ENCODE measurements at regions not wholly inside any gene's neighbourhood (a gene's known extent, or its start where the extent isn't known, plus 50 kb on each side); places are given as distances from the start of the nearest gene placed in this dataset.

- Mint-ChIP-seq H3K9me3 (ENCODE audit: insufficient read depth) (no peaks in the 10 kb centered on the region), H3K4me3 (no peak overlapping the region), H3K4me1 (no peaks in the 10 kb centered on the region), H3K27ac (no peak overlapping the region), H3K27me3 (no peaks in the 10 kb centered on the region)
- ChIA-PET POLR2A (no interaction called here), CTCF (no interaction called here)
- H3K9me3 ChIP-seq (ENCODE audit: control extremely low read depth in 1 of 3, control insufficient read depth in 2 of 3, insufficient read depth in 1 of 3, low read length in 2 of 3), result peaks cover 0 to 4% (median 0%) of the 10 kb centered on the region in 3 donors
- no peaks in the 10 kb centered on the region for H4K20me1 ChIP-seq (ENCODE audit: control insufficient read depth, insufficient read depth, low read length, poor library complexity, severe bottlenecking)
- H3K79me2 ChIP-seq (ENCODE audit: control insufficient read depth, insufficient read depth, low read length), result no peaks in the 10 kb centered on the region
- no peaks in the 10 kb centered on the region for H3K27me3 ChIP-seq (replicated peaks in 1 of 4; ENCODE audit: control extremely low read depth in 1 of 4, control insufficient read depth in 3 of 4, insufficient read depth in 4 of 4, low read length in 3 of 4)
- no peak for TF ChIP-seq EZH2 (IDR thresholded peaks at IDR 0.05; ENCODE audit: borderline replicate concordance, insufficient read depth, low read depth, low read length, poor library complexity, severe bottlenecking)
- TF ChIP-seq, protein P1, sequence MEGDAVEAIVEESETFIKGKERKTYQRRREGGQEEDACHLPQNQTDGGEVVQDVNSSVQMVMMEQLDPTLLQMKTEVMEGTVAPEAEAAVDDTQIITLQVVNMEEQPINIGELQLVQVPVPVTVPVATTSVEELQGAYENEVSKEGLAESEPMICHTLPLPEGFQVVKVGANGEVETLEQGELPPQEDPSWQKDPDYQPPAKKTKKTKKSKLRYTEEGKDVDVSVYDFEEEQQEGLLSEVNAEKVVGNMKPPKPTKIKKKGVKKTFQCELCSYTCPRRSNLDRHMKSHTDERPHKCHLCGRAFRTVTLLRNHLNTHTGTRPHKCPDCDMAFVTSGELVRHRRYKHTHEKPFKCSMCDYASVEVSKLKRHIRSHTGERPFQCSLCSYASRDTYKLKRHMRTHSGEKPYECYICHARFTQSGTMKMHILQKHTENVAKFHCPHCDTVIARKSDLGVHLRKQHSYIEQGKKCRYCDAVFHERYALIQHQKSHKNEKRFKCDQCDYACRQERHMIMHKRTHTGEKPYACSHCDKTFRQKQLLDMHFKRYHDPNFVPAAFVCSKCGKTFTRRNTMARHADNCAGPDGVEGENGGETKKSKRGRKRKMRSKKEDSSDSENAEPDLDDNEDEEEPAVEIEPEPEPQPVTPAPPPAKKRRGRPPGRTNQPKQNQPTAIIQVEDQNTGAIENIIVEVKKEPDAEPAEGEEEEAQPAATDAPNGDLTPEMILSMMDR (IDR thresholded peaks at IDR 0.05), result no peak
- no peak overlapping the region for H3K4me2 ChIP-seq (replicated peaks; ENCODE audit: low read depth, low read length, poor library complexity, severe bottlenecking)
- no peak overlapping the region for H3K27ac ChIP-seq (ENCODE audit: low read length in 2 of 2)
- intact Hi-C loops (cut with micrococcal nuclease), result no loop called here
- no peak overlapping the region for H3K9ac ChIP-seq (ENCODE audit: low read length)
- no peak overlapping the region for H2AFZ ChIP-seq (ENCODE audit: insufficient read depth, low read depth, low read length, poor library complexity, severe bottlenecking)
- DNase-seq (no peak), ATAC-seq (ENCODE audit: low read depth) (no peak)
- 86% methylated on average over 18 of the region's 19 CpGs for WGBS (ENCODE audit: insufficient coverage)
- no peaks in the 10 kb centered on the region for H3K4me1 ChIP-seq (ENCODE audit: control insufficient read depth in 2 of 2, insufficient read depth in 2 of 2, low read length in 2 of 2)
- H3K36me3 ChIP-seq (replicated peaks in 1 of 2; ENCODE audit: control extremely low read depth in 1 of 2, control insufficient read depth in 1 of 2, extremely low read depth in 1 of 2, insufficient read depth in 2 of 2, low read length in 1 of 2), result no peaks in the 10 kb centered on the region
- no peak overlapping the region for H3K4me3 ChIP-seq (ENCODE audit: control extremely low read depth in 1 of 5, extremely low read depth in 1 of 5, insufficient read depth in 1 of 5, low read depth in 2 of 5, low read length in 4 of 5)
These were observed 76.1 kb downstream of the YTHDF1 start for GRCh38 chr20:63139837-63140236.

DNA sequence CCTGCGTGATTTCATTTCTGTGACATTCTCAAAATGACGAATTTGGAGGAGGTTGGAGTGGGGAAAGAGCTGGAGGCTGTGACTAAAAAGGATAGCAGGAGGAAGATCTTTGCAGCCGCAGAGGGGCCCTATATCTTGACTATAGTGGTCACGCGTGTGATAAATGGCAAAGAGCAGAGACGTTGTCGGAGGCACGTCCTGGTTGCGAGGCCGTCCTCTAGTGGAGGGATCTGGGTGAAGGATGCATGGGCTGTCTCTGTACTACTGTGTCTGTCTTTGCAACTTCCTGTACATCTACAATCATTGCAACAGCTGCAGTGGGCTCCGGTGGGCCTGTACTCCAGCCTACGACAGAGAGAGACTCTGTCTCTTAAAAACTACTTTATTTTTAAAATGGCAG is 76.6 kb downstream of the YTHDF1 start:
- no peaks in the 10 kb centered on the region for H3K9me3 Mint-ChIP-seq (ENCODE audit: insufficient read depth)
- H3K4me2 ChIP-seq (replicated peaks; ENCODE audit: low read depth, low read length, poor library complexity, severe bottlenecking), result no peak overlapping the region
- H3K4me3 Mint-ChIP-seq, result no peak overlapping the region
- CTCF ChIA-PET, result no interaction called here
- no peaks in the 10 kb centered on the region for H4K20me1 ChIP-seq (ENCODE audit: control insufficient read depth, insufficient read depth, low read length, poor library complexity, severe bottlenecking)
- no peak overlapping the region for H3K27ac Mint-ChIP-seq
- no peak overlapping the region for H2AFZ ChIP-seq (ENCODE audit: insufficient read depth, low read depth, low read length, poor library complexity, severe bottlenecking)
- H3K27me3 ChIP-seq (replicated peaks in 1 of 4; ENCODE audit: control extremely low read depth in 1 of 4, control insufficient read depth in 3 of 4, insufficient read depth in 4 of 4, low read length in 3 of 4), result no peaks in the 10 kb centered on the region
- peaks cover 0 to 4% (median 0%) of the 10 kb centered on the region in 3 donors for H3K9me3 ChIP-seq (ENCODE audit: control extremely low read depth in 1 of 3, control insufficient read depth in 2 of 3, insufficient read depth in 1 of 3, low read length in 2 of 3)
- H3K27me3 Mint-ChIP-seq, result no peaks in the 10 kb centered on the region
- H3K36me3 ChIP-seq (replicated peaks in 1 of 2; ENCODE audit: control extremely low read depth in 1 of 2, control insufficient read depth in 1 of 2, extremely low read depth in 1 of 2, insufficient read depth in 2 of 2, low read length in 1 of 2), result no peaks in the 10 kb centered on the region
- DNase-seq (no peak), ATAC-seq (ENCODE audit: low read depth) (no peak)
- no peak overlapping the region for H3K9ac ChIP-seq (ENCODE audit: low read length)
- no peaks in the 10 kb centered on the region for H3K4me1 Mint-ChIP-seq
- no peak for TF ChIP-seq EZH2 (IDR thresholded peaks at IDR 0.05; ENCODE audit: borderline replicate concordance, insufficient read depth, low read depth, low read length, poor library complexity, severe bottlenecking)
- TF ChIP-seq, protein P1 (IDR thresholded peaks at IDR 0.05), result no peak
- no peaks in the 10 kb centered on the region for H3K79me2 ChIP-seq (ENCODE audit: control insufficient read depth, insufficient read depth, low read length)
- no peak overlapping the region for H3K27ac ChIP-seq (ENCODE audit: low read length in 2 of 2)
- intact Hi-C loops (cut with micrococcal nuclease), result no loop called here
- POLR2A ChIA-PET, result no interaction called here
- no peaks in the 10 kb centered on the region for H3K4me1 ChIP-seq (ENCODE audit: control insufficient read depth in 2 of 2, insufficient read depth in 2 of 2, low read length in 2 of 2)
- WGBS (ENCODE audit: insufficient coverage), result 89% methylated on average over 6 of the region's 12 CpGs
- no peak overlapping the region for H3K4me3 ChIP-seq (ENCODE audit: control extremely low read depth in 1 of 5, extremely low read depth in 1 of 5, insufficient read depth in 1 of 5, low read depth in 2 of 5, low read length in 4 of 5)

Data from B cell (primary cell).